HG02763 (cell line): ENCODE measurements at regions not wholly inside any gene's neighbourhood (a gene's known extent, or its start where the extent isn't known, plus 50 kb on each side); places are given as distances from the start of the nearest gene placed in this dataset.
A peak's percentile ranks its signal among the peaks of the same experiment; 100 is the strongest.
"Not testable (repeated sequence)": the region's sequence is repeated elsewhere in the genome, so short reads cannot be mapped to it uniquely, and the experiment has no call there.

Source experiments
- ATAC-seq: cut with Tn5 transposase; IDR thresholded peaks from one replicate; pipeline ENCODE4 v1.9.1; 2021; ENCODE audit warnings: mild to moderate bottlenecking, moderate library complexity; ENCODE audit not compliant: unreplicated experiment

- ATAC-seq, result no peak
Measured at GRCh38 chr4:128688846-128689437, 120.6 kb upstream of the JADE1 start.

DNA sequence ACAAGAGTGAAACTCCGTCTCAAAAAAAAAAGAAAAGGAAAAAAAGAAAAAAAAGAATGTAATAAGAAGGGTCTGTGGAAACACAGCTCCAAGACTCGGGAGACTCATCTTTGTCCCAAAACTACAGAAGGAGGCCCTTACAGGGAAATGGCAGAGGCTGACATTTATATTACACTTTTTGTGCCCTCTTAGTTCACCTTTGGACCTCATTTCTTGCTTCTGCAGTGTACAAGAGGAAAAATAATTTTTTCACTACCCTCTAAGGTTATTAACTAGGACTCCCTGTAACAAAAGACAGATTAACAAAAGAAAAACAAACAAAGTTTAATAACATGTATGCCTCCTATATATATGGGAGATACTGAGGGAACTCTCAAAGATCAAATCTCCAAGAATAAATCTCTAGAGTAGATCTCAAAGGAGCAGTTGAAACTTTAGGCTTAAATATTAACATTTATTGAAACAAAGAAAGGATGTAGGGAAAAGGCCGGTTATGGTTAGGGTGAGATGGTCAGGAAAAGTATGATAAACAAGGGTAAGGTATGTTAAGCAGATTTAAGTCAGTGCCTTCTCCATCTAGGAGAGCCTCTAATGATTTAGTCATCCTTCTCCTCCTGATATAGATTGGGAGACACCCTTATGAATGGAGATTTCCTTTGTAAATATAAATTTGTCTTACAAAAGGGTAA, 121.3 kb upstream of the JADE1 start:
- no peak for ATAC-seq

- ATAC-seq, result no peak
Measured at GRCh38 chr4:128686810-128687209, 122.7 kb upstream of the JADE1 start.

DNA sequence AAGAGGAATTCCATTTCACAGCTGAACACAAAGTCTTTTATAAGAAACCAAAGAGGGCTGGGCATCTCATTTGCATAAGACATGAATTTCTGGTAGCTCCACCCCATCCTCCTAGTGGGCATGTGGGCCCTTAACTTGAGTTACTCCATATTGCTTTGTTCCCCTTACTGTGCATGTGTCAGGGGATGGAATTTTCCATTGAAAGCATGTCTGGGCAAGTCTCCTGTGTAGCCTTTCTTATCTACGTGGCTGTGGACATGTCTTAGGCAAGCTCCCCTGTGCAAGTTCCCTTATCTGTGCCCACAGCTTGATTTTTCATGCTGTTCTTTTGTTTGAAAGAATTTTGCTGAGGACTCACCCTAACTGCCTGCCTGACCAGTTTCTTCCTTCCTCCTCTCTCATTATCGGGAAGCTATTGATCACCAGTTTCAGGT, 123.5 kb upstream of the JADE1 start:
- no peak for ATAC-seq

GRCh38 chr4:128684016-128684415, 125.5 kb upstream of the JADE1 start:
- ATAC-seq, result no peak

DNA sequence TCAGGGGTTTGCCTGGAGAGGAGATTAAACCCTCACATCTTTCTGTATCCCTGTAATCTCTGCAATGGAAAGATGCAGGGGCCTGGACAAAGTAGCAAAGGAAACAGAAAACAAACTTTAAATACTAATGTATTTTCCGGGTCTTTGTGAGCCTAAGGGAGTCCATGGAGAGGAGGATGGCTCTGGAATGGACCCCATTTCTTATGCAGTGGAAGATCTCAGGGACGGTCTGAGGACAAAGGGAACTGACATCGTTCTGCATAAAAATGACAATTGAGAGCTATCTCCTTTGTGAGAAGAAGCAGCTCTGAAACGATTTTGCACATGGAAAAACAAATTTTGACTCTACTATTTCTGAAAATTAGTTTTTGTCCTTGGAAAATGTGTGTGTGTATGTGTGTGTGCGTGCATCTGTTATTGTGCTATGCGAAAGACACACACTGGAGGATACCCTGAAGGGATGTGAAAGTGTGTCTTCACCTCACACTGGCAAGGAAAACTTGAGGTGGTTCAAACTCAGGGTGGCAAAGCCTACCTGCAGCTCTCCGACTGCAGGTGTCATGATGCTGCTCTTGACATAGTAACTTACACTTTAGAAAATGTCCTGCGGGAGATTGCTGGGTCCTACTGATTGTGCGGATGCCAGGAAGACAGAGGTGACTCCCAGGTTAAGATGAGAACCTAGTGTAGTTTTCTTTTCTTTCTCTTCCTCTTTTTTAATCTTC, 126.4 kb upstream of the JADE1 start:
- no peak for ATAC-seq

DNA sequence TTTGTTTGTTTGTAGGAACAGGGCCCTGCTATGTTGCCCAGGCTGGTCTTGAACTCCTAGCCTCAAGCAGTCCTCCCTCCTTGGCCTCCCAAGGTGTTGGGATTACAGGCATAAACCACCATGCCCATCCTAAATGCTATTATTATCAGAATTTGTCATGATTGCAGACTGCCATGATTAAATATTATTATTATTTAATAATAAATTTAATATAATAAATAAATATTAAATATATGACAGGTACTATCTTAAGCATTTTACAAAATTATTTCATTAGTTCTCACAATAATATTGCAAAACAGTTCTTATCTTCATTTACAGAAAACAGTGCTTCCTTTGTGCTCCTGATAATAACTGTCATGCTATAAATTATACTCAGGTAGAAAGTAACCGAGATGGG, 133.4 kb upstream of the JADE1 start:
- no peak for ATAC-seq

GRCh38 chr4:128675083-128675482, 134.4 kb upstream of the JADE1 start:
- ATAC-seq, result peak; percentile 96

DNA sequence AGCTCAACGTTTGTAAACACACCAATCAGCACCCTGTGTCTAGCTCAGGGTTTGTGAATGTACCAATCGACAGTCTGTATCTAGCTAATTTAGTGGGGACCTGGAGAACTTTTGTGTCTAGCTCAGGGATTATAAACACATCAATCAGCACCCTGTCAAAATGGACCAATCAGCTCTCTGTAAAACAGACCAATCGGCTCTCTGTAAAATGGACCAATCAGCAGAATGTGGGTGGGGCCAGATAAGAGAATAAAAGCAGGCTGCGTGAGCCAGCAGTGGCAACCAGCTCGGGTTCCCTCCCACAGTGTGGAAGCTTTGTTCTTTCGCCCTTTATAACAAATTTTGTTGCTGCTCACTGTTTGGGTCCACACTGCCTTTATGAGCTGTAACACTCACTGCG, 136.3 kb upstream of the JADE1 start:
- ATAC-seq, result not testable (repeated sequence)

GRCh38 chr4:128672596-128672995, 136.9 kb upstream of the JADE1 start:
- ATAC-seq, result not testable (repeated sequence)

DNA sequence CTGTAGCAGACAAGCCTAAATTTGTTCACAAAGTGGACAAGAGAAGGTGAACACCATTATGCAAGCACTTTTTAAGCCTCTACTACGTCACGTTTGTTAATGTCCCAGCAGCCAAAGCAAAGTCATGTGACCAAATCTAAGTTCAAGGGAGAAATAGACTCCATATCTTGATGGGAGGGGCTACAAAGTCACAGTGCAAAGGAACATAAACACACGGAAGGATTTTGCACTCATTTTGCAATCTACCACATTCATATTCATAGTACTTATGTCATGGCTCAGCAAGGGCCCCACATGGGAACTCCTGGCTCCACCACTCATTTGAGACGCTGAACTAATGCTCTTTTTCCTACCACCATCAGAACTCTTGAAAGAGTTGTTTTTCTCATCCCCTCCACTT, 139.0 kb upstream of the JADE1 start:
- ATAC-seq, result no peak

DNA sequence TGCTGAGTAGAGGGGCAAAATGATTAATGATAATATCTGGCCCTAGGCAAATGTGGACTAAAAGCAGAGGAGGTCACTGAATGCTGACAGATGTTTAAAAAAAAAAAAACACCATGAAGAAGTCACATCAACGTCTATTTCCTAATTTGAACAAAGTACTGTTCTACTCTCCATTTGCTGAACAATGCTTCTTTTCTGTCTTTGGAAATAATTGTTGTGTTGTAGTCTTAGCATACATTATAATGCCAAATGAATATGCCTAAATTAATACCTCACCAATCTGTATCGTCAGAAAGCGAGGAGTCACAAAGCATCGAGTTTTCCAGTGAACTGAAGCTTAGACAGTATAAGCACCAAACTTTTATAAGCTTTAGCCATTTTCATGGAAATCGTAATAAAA, 140.9 kb upstream of the JADE1 start:
- no peak for ATAC-seq

DNA sequence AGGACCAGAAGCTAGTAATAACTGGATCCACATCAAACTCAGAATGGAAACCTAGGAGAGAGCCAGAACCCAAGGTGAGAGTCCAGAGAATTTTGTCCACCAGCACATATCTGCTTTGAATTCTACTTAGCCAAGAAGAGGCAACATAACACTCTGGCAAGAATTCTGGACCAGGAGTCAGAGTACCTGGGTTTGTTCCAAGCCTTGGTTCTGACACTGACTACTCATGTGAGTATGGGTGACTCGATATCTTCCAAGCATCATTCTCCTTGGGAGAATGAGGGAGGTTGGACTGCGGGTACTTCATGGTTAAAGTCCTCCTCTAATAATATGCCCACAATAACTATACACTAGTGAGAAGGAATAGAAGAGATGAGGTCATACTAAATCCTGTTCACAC, 144.0 kb upstream of the JADE1 start:
- ATAC-seq, result no peak

GRCh38 chr4:128663325-128663724, 146.2 kb upstream of the JADE1 start:
- peak; percentile 82 for ATAC-seq

DNA sequence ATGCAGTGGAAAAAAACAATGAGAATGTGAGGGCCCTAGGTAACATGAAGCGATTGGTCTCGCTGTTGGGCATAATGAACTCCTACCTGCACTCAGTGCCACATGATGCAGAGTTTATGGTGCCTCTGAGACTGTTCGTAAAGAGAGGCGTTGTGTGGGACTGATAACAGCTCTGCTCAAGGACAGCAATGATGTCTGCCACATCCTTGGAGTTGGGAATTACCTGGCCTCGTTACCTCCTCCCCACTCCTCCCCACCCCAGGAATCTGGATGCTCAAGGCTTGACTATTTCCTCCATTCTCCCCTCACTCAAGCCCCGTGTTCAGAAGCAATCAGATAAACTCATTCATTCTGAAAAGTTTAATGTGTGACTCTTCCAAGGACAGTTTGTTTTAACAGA, 148.0 kb upstream of the JADE1 start:
- no peak for ATAC-seq

- no peak for ATAC-seq
Measured at GRCh38 chr4:128660361-128661215, 148.9 kb upstream of the JADE1 start.

DNA sequence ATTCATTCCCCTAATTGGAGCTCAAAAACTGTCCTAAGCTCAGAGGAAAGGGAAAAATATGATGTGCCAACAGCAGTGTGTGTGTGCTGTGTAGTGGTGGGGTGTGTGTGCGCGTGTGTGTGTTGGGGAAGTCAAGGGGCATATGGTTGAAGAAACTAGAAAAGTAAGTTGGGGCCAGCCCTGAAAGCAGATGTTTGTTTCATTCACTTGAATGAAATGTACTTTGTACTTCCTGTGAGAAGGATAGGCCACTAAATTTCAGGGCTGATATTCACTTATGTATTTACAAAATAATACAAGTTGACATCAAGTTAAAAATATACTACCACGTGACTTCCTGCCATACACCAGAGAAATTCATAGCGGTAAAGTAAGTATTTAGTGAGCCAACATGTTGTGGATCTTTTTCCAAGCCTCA, 151.3 kb upstream of the JADE1 start:
- no peak for ATAC-seq

- no peak for ATAC-seq
Measured at GRCh38 chr4:128657638-128658037, 151.9 kb upstream of the JADE1 start.

DNA sequence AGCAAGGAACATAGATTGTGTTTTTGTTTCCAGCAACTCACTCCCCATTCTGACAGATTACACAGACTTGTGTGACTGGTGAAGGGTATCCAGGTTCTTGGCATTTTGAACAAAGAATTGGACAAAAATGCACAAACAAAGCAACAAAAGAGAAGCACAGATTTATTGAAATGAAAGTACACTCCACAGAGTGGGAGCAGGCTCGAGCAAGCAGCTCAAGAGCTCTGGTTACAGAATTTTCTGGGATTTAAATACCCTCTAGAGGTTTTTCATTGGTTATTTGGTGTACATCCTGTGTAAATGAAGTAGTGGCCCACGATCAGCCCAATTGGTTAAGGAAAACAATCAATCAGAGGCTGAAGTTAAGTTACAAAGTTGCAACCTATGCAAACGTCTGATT, 155.0 kb upstream of the JADE1 start:
- no peak for ATAC-seq

DNA sequence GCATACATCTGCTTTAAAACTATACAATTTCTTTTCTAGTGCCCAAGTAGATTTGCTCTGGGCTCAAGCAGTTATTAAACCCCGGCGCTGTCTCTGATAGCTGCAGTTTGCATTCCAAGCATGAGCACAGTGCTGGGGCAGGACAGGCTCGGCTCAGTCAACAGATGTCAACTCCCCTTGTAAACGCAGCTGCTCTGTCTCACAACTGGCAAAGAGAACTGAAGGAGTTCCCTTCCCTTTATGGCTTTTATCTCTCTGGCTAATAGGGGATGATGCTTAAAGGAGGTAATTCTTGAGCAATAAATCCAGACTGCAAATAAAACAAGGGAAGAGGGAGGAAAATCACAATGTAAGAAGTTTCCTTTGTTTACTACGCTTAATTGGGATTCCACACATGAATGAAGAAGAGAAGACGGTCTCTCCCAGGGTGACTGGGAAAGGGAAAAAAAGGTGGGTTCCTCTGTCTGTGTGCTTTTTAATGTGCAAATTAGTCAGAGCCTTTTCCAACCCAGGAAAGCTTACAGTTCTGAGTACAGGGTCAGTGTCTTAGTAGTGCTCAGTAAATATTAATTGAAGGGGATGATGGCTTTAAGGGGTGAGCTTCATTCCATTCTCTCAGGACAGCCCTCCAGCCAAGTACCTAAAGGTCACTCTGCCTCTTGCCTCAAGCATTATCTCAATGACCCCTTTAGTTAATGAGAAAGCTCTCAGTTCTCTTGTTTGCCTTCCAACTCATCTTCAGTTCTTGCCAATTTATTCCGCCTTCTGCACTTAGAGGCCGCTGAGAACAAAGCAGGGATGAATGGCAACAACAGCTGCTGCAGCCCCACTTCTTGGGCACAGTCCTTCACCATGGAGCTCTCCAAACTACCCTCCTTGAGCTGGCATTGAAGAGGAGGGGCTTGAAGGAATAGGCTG, 155.7 kb upstream of the JADE1 start:
- no peak for ATAC-seq
